ENCODE measurements at regions not wholly inside any gene's neighbourhood (a gene's known extent, or its start where the extent isn't known, plus 50 kb on each side); places are given as distances from the start of the nearest gene placed in this dataset. TPM values are rescaled to one million over a fixed set of nuclear protein-coding genes. Genes with fewer than 3 reads are reported as not detected.

Small RNA genes in the stretch of these regions (small RNA-seq; reads per million reads assigned to genes)
- gene AC007450.3 (not detected), gene HIGD1AP8 (not detected), gene RNU7-60P (not detected)

All from K562 (cell line).